Amygdala (tissue), 56 donors: ENCODE measurements at regions not wholly inside any gene's neighbourhood (a gene's known extent, or its start where the extent isn't known, plus 50 kb on each side); places are given as distances from the start of the nearest gene placed in this dataset.
"Not testable (repeated sequence)": the region's sequence is repeated elsewhere in the genome, so short reads cannot be mapped to it uniquely, and the experiment has no call there.

Experiments used
- DNase-seq, 56 donors: peaks; one replicate each; lab custom pipeline; 2025; lab: John Stamatoyannopoulos, UW

DNA sequence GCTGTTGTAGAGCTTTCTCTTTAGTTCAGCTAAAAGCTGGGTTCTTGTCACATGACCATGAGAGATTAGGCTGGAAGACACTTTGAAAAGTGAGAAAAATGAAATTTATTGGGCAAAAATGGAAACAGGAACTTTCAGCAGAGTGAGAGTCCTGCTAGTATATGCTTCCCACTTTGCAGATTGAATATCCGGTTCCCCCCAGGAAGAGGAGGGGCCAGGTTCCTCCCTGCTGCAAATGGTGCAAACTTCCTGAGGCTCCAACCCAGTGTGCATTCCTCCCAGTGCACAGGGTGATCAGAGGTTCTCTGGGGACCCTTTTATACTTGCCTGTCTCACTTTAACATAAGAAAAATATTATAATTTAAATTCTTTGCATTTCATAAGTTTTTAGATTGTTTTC lies 119.9 kb upstream of the SPIN4 start:
- no peak for DNase-seq

GRCh38 chrX:63470506-63470905 lies 119.4 kb upstream of the SPIN4 start:
- no peak for DNase-seq

- DNase-seq, result no peak
Observed at GRCh38 chrX:63466690-63467089, 115.6 kb upstream of the SPIN4 start.

- no peak for DNase-seq
Observed at GRCh38 chrX:63458981-63459380, 107.8 kb upstream of the SPIN4 start.

DNA sequence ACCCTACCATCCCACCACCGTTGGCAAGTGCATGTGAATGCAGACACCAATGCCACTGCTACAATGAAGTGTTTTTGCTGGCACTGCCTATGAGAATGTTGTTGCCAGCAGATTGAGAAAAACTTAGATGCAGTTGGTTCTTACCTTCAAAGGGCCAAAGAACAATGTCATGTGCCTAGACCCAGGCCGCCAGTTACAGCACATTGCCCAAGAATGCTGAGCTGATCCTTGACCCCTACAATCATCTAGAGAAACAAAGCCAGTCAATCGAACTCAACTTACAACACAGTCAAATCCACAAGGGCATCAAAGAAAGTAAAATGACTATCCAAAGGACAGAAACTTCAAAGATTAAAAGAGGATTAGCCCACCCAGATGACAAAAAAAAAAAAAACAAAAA lies 102.4 kb upstream of the SPIN4 start:
- DNase-seq, result no peak

DNA sequence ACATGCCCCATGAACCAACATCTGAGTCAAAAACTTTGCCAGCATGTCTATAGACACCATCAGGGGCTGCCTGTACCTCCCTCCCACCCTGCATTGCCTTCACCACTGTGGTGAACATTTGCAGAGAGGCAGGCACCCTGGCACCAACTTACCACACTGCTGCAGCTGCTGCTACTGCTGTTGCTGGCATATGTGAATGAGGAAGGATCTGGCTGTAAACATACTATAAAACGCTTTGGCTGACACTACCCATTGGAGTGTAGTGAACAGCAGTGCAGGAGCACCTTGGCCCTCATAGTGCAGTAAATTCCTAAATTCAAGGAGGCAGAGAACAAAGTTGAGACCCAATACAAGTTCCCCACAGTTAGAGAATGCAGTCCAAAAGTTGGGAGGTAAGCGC lies 90.6 kb upstream of the SPIN4 start:
- DNase-seq, result no peak

DNA sequence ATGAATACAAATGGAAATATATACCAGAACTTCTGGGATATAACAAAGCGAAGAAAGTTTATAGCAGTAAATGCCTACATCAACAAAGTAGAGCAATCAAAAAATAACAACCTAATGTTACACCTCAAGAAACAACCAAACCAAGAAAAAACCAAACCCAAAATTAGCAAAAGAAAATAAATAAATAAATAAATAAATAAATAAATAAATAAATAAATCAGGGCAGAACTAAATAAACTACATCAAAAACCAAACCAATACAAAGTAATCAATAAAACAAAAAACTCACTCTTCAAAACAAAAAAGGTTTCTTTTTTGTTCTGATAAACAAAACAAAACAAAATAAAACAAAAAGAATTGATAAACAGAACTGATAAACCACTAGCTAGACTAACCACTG lies 88.4 kb upstream of the SPIN4 start:
- DNase-seq, result no peak

DNA sequence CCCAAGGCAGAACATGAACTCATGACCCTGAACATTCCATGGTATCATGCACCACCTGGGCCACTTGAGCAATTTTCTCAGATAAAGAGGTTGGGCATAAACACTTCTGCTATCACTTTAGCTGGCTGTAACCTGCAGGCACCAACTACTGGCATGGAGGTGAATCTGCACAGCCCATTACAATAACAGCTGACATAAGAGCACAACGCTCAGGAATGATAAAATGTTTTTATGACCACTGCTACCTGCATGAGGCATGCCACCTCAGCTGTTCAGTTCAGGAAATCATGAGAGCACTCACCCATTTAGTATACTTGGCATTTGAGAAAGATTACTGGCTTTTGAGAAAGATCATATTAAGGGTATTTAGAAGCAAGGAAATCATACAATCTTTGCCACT lies 85.7 kb upstream of the SPIN4 start:
- no peak for DNase-seq

- no peak for DNase-seq
Observed at GRCh38 chrX:63434665-63435064, 83.5 kb upstream of the SPIN4 start.

DNA sequence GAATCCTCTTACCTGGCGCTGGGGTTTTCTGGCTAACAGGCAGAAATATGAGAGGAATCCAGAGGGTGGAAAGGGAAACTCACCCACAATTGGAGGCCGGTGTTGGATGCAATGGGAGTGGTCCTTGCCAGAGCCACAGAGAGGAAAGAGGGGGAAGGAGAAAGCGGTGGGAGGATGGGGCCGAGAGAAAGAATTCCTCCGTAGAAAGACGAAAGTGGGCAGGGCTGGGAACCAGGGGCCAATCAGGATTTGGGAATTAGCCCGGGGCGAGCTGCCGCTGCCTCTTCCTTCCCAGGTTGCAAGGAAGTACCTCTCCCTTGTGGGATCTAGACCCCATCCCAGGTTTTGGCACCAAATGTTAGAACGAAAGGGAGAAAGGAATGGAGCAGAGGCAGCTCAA lies 83.1 kb upstream of the SPIN4 start:
- no peak for DNase-seq

DNA sequence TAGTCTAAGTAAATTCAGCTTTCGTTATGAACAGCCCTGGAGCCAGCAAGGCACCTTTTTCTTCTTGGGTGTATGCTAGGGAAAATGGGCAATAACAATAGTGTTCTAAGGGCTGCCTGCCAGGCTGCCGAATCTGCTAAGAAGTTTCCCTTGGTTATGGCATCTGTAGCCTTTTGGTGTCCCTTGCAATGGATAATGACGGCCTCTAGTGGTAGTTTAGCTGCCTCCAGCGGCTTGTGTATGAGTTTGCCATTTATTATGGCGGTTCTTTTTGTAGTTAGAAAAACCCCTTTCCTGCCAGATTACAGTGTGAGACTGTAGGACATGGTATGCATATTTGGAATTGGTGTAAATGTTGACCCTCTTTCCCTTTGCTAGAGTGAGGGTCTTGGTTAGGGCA lies 78.9 kb upstream of the SPIN4 start:
- DNase-seq, result no peak

DNA sequence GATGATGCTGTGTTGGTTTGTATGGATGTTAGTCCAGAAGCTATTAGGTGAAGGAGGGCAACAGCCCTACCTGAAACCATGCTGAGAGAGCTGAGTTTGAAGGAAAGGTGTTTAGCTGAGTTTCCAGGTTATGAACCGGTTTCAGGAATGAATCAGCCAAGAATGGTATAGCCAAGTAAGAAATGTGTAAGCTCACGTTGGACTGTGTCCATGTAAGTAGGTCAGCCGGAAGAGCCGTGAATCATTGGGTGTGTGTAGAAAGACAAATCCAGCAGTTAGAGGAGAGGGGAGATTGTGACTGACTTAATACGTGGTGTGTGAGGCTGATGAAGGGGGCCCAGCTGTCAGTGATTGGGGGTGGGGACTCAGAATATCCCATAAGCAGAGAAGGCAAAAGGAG lies 77.2 kb upstream of the SPIN4 start:
- no peak for DNase-seq

DNA sequence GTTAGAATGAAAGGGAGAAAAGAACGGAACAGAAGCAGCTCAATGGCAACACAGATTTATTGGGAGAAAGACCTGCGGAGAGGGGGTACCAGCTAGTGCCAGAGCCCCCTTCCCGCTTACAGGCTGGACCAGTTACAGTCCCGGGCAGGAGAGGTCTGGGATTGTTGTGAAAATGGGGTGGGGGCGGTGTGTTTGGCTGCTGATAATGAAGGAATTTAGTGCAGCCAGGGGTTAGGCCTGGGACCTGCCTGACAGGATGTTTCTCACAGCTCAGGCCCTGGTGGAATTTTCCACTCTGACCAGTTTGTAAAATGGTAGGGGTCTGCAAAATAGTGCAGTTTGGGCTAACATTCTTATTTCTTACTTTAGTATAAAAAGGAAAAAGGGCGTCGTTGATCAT lies 75.4 kb upstream of the SPIN4 start:
- no peak for DNase-seq

DNA sequence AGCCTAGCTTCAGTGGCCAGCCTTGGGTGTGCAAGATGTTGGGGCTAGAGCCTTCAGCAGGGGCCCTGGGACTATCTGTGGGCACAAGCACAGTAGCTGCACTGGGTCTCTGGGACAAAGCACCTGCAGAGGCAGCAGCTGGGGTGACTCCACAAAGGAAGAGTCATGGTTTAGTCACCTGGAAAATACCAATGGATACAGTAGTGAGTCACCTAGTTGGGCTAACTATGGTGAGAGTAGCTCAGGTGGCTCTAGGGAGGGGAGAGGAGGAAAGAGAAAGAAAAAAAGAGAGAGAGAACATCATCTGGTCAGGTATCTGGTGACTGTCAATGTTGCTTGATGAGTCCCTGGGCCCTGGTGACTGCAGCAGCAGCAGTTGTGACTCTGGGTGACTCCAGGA lies 72.9 kb upstream of the SPIN4 start:
- DNase-seq, result no peak

DNA sequence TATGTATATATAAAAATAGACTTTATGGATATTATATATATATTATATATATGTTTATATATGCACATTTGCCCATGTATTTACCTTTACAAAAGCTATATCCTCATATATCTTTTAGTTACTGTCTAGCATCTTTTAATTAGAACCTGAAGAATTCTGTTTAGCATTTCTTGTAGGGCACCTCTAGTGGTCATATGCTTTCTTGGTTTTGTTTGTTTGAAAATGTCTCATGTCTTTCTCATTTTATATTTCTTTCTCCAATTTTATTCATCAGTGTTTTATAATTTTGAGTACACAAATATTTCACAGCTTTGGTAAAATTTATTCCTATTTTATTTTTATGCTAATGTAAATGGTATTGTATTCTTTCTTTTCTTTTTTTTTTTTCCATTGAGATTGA lies 70.3 kb upstream of the SPIN4 start:
- no peak for DNase-seq

DNA sequence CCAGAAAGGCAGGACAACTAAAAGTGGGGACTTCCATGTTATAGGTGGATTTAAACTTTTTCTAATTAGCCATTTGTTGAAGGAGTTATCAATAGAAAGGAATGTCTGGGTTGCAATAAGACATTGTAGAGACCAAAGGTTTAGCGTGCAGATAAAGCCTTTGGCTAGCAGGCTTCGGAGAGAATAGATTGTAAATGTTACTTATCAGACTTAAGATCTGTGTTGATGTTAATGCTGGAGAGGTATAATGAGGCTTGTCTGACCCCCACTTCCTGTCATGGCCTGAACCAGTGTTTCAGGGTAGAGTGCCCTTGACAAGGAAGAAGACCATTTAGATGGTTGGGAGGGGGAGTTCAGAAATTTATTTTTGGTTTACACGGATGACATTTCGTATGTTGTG lies 67.1 kb upstream of the SPIN4 start:
- DNase-seq, result no peak

GRCh38 chrX:63417649-63418048 lies 66.5 kb upstream of the SPIN4 start:
- no peak for DNase-seq

- not testable (repeated sequence) for DNase-seq
Observed at GRCh38 chrX:63409934-63410333, 58.8 kb upstream of the SPIN4 start.

- DNase-seq, result no peak
Observed at GRCh38 chrX:63408050-63408449, 56.9 kb upstream of the SPIN4 start.

DNA sequence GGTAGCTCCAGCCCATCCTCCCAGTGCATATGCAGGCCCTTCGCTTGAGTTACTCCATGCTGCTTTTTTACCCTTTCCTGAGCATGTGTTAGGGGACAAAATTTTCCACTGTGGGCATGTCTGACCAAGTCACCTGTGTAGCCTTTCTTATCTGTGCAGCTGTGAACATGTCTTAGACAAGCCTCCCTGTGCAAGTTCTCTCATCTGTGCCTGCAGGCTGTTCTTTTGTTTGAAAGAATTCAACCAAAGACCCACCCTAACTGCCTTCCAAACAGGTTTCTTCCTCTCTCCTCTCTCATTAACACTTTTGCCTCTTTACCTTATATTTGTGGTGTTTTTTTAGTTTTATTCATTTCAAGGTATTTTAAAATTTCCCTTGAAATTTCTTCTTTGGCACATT lies 53.2 kb upstream of the SPIN4 start:
- DNase-seq, result no peak

GRCh38 chrX:63402106-63402505 lies 51.0 kb upstream of the SPIN4 start:
- DNase-seq, result no peak
